ENCODE measurements at regions not wholly inside any gene's neighbourhood (a gene's known extent, or its start where the extent isn't known, plus 50 kb on each side); places are given as distances from the start of the nearest gene placed in this dataset.

- TF ChIP-seq EZH2 (IDR thresholded peaks at IDR 0.05) (no peak), POLR2AphosphoS5 (IDR thresholded peaks at IDR 0.05; ENCODE audit: borderline replicate concordance, low read depth, low read length) (no peak)
These were observed 572.7 kb upstream of the TENM3 start for GRCh38 chr4:181670506-181670905.
